22Rv1 (cell line): ENCODE measurements at regions not wholly inside any gene's neighbourhood (a gene's known extent, or its start where the extent isn't known, plus 50 kb on each side); places are given as distances from the start of the nearest gene placed in this dataset.

ENCODE experiments used
- H3K27ac ChIP-seq: fragments of 450-650 bp; 2 replicates; pipeline ENCODE4 v1.5.1; 2017
- CTCF ChIP-seq: fragments of 450-650 bp; IDR thresholded peaks from 2 replicates; pipeline ENCODE4 v1.5.1; 2017; ENCODE audit warnings: mild to moderate bottlenecking
- ZFX ChIP-seq: fragments of 450-650 bp; IDR thresholded peaks from 2 replicates; pipeline ENCODE4 v1.6.1; 2017; ENCODE audit warnings: antibody characterized with exemption, borderline replicate concordance

- no peak for TF ChIP-seq CTCF
- no peak for TF ChIP-seq ZFX
- H3K27ac ChIP-seq, result no peak overlapping the region
Observed at GRCh38 chrY:7920382-7920781, 1008.8 kb upstream of the AMELY start.

GRCh38 chrY:7888506-7888905 lies 977.0 kb upstream of the AMELY start:
- TF ChIP-seq ZFX (no peak), CTCF (no peak)
- no peak overlapping the region for H3K27ac ChIP-seq

DNA sequence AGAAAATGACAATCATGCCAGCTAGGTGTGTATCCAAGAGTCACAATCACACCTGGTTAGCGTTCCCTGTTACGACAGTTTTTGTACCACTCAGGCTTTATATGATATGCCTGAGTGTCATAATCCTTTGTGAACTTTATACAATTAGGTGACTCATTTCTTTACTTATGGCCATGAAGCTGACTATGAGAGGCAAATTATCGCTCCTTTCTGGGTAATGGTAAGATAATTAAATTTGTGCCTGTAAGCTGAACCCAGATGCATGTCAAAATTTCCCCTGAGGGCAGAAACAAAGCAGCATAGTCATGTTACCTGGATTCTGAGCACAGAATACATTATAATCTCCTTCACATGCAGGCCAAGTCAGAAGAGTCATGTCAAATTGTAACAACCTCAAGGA lies 970.1 kb upstream of the AMELY start:
- TF ChIP-seq CTCF, result no peak
- no peak for TF ChIP-seq ZFX
- H3K27ac ChIP-seq, result no peak overlapping the region

DNA sequence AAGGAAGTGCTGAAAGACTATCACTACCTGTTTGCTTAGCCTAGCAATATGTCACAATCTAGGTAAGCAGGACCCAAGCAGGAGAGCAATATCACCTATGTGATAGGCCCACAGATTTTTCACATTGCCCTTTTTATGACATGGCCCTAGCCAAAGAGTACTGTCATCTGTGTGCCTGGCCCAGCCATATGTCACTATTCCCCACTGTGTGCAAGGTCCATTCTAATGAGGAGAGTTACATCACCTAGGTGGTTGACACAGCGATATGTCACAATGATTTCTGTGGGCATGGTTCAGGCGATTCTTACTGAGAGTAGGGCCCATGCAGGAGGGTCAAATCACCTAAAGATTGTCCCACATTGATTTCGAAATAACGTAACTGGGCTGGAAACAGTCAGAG lies 967.7 kb upstream of the AMELY start:
- TF ChIP-seq CTCF, result no peak
- no peak for TF ChIP-seq ZFX
- H3K27ac ChIP-seq, result no peak overlapping the region

GRCh38 chrY:7878719-7879118 lies 967.2 kb upstream of the AMELY start:
- no peak overlapping the region for H3K27ac ChIP-seq
- TF ChIP-seq ZFX (no peak), CTCF (no peak)

GRCh38 chrY:7877458-7877857 lies 965.9 kb upstream of the AMELY start:
- no peak for TF ChIP-seq CTCF
- no peak for TF ChIP-seq ZFX

DNA sequence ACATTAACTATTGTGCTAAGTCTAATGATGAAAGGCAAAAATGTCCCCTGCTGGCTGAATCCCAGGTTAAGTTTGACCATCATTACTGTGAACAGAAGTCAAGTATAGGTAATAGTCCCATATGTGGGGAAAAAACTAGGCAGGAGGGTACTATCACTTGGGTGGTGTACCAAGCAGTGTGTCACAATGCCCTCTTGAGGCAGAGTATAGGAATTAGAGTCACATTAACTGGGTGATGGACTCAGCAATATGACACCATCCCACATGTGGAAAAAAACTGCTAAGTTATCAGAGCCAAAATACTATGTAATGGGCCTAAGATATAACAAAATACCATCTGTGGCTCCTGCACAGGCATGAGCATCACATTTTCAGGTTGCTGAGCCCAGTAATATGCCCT lies 962.5 kb upstream of the AMELY start:
- no peak overlapping the region for H3K27ac ChIP-seq
- peak; percentile 61 for TF ChIP-seq CTCF
- TF ChIP-seq ZFX, result no peak

More at GRCh38 chrY:7877458-7877857, 965.9 kb upstream of the AMELY start:
- no peak overlapping the region for H3K27ac ChIP-seq
